ENCODE measurements at regions not wholly inside any gene's neighbourhood (a gene's known extent, or its start where the extent isn't known, plus 50 kb on each side); places are given as distances from the start of the nearest gene placed in this dataset.
"Not testable (repeated sequence)": the region's sequence is repeated elsewhere in the genome, so short reads cannot be mapped to it uniquely, and the experiment has no call there.

DNA sequence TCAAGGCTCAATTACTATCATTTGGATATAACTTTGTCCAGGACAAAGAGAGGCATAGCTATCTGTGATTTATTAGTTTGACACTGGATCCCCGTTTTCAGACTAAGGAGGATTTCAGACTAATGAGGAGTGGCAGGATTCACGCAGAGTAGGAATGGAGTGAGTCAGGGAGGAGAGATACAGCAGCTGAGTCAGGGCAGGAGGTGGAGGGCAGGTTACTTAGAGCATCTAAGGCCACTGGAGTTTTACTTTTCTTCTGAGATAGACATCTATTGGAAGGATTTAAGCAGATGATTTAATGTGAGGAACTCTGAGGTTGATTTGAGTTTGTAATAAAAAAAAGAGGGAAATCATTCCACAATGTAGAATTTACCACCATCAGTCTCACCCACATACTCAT, 110.6 kb downstream of the RPIA start:
- not testable (repeated sequence) for DNase-seq

DNA sequence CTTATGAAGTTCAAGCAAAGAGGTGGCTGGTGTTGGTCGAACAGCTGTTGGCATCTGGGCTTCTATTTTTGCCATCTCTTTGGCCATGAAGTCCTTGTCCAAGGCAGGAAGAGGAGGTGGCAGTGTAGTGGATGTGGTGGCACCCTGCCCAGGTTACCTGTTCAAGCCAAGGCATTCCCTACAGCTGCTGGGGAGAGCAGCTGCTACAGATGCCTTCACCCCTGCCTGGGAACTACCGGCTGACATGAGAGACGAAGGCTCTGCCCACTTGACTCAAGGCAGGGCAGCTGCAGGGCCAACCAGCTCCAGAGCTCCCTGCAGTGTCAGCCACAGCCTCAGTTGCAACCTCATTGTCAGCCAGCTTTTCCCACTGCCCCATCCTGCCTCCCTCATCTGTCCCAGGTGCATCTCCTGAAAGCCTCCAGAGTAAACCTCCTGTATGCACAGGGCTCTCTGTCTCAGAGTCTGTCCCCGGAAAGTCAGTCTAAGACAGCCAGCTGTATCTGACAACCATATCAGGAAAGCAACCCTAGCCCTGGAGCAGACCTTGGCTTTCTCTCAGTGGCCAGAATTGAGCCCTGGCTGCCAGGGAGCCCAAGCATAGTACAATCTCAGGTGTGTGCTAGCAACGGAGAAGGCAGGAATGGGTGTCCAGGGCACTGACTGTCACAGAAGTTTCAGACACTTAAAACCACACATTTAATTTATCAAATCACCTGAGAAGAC, 115.9 kb downstream of the RPIA start:
- no peak for DNase-seq

DNA sequence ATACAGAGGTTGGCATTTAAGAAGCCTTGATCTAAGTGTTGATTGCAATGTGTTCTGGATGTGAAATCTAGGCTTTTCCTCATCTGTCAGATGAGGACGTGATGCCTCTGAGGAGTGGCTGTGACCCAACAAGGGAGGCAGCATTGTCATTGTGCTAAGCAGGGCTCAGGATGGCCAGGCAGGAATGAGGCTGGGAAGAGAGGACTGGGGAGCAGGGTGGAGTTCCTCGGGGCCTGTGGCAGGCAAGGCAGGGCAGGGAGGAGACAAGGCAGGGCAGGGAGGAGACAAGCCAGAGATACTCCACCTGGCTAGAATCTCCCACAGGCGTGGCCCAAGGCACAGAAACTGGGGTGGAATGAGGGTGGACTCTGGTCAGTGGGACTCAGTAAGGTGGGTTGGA, 116.6 kb downstream of the RPIA start:
- DNase-seq = no peak

DNA sequence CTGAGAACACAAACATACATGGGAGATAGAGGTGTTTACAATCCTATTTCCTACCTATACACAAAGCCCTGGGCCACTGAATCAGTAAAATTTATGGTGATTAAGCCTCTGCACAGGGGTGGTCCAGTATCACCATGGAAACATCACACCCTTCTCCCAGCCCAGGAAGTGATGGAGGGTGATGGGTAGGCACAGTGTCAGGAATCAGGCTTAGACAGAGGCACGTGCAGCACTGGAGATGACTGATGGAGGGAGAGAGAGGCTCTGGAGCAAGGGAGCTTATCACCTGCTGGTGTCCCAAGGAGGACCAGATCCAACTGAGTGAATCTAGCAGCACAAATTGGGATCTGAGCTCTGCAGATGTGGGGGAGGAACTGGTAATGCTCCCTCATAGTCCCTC, 117.2 kb downstream of the RPIA start:
- no peak for DNase-seq

DNA sequence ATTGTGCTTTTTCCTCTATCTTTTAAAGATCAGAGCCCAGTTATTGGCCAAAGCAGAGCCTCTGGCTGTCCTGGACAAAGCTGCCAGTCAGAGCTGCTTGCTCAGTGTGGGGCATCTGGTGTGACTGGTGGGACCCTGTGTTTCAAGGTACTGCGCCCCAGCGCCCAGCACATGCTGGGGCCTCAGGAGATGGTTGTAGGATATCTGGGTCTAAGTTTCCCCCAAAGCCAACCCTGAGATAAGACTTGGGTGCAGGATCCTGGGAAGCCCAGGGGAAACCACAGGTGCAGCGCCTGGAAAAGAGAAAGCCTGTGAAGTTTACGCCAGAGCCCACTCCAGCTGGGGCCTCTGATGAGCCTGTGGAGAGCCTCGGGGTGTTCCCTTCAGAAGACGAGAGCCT, 117.7 kb downstream of the RPIA start:
- no peak for DNase-seq

GRCh38 chr2:88810017-88810416, 118.5 kb downstream of the RPIA start:
- no peak for DNase-seq

DNA sequence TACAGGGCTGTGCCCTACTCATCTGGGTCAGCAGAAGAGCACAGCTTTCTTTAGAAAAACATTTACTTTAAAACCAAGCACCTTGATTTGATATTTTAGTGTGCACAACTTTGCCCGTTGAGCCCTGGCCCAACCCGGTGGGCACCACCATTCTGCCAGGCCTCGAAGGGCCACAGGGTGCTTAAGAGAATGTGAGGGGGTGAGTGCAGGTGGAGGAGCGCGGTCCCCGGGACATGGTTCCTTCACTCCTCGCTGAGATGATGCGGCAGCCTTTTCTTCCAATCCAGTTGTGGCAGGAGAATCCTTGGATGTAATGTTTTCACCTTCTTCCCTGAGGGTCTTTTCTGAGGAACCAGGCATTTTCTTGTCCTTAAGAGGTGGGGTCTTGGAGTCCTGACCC, 119.0 kb downstream of the RPIA start:
- DNase-seq = no peak

GRCh38 chr2:88811233-88811632, 119.8 kb downstream of the RPIA start:
- DNase-seq = no peak

DNA sequence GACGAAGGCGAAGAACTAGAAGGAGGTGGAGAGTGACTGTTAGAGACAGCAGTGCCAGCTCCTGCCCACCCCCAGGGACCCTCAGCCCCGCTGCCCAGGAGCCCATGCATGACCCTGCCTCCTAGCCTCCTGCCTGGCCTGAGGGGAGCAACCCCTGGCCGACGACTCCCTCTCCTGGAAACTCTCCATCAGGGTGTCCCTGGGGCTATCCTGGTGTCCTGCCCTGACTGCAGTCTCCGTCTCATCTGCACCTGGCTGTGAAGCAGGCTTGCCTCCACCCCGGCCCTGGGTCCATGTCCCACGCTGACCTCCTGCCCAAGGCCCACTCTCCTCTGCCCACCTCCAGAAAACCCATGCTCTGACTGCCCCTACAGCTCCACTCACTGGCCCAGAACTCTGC, 120.2 kb downstream of the RPIA start:
- DNase-seq = no peak

GRCh38 chr2:88813612-88814011, 122.1 kb downstream of the RPIA start:
- DNase-seq = no peak

DNA sequence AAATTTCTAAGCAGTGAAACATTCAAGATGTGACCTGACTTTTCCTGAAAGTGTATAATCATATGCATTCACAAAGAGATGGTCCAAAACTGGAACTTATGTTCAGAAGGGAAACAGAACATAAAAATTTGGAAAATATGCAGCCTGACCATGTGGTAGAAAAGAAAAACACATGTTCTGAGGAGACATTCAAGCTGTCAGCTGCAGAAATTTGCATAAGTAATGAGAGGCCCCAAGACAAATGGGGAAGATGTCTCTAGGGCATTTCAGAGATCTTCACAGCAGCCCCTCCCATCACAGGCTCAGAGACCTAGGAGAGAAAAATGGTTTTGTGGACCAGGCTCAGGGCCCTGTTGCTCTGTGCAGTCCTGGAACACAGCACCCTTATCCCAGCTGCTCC, 123.8 kb downstream of the RPIA start:
- no peak for DNase-seq

DNA sequence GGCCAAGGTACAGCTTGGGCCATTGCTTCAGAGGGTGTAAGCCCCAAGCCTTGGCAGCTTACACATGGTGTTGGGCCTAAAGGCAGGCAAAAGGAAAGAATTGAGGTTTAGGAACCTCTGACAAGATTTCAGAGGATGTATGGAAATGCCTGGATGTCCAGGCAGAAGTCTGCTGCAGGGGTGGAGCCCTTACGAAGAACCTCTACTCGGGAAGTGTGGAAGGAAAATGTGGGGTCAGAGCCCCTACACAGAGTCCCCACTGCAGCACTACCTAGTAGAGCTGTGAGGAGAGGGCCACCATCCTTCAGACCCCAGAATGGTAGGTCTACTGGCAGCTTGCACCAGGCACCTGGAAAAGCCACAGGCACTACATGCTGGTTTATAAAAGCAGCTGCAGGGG, 124.2 kb downstream of the RPIA start:
- DNase-seq = no peak

GRCh38 chr2:88818381-88818780, 126.9 kb downstream of the RPIA start:
- DNase-seq = no peak

DNA sequence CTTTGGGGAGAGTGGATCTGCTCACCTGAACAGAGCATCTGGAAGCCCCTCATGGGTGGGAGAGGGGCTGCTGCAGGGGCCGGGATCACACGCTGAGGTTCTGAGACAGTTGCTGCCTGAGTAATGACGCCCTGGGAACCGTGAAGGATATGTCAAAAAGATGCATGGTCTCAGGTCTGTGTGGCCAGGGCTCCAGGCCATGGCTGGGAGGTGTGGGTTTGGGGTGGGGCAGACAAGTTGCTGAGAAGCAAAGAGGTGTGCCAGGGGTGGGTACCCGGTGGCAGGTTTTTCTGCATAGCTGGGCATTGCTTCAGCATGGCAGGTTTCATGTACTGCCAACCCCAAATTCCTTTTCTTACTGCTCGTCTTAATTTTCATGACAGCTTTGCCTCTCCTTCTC, 133.5 kb downstream of the RPIA start:
- DNase-seq = no peak

DNA sequence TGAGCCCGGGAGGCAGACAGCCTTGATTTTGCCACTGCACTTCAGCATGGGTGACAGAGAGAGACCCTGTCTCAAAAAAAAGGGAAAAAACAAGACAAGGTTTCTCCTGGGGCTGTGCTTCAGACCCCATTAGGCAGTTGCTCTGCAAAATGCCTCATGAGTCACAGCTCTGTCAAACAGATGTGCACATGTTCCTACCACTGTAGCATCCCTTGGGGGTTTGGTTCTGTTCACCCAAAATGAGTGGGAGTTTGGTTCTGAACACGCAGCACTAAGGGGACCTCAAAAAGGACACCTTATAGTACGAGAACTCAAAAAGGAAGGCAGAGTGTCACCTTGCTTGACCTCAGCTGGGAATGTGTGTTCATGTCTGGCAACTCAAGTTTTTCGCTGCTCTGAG, 134.9 kb downstream of the RPIA start:
- no peak for DNase-seq

- no peak for DNase-seq
Measured at GRCh38 chr2:88827821-88828220, 136.3 kb downstream of the RPIA start.

DNA sequence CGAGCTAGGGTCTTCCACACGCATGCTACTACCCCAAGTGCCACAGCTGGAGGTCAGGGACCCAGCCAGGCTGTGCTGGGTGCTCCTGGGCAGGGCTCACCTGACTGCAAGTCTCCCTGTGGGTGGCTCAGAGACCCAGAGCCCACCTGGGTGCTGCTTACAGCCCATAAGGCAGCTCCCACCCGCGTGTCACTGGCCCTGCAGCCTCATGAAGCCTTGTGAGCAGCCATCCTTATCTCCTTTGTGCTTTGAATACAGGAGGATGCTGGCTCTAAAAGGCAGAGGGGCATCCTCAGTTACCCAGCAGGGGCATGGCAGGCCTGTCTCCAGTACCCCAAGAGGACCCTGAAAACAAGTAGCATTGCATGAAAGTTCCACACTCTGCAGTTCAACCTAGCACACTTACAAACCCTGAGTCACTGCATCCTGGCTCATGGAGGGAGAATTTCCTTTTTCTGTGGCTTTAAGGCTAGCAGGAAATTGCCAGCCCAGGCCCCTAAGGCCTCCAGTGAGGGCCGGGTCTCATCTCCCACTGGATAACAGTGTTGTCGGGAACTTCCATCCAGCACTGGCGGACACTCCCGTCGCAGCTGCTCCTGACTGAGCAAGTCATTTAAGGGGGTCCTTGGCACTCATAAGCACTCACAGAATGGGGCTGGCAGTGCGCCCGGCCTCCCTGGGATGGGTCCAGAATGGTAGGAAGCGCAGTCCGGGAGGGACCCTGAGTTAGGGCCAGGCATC, 137.1 kb downstream of the RPIA start:
- no peak for DNase-seq

GRCh38 chr2:88829607-88830463, 138.4 kb downstream of the RPIA start:
- DNase-seq = no peak

- no peak for DNase-seq
Measured at GRCh38 chr2:88831071-88831791, 139.8 kb downstream of the RPIA start.

DNA sequence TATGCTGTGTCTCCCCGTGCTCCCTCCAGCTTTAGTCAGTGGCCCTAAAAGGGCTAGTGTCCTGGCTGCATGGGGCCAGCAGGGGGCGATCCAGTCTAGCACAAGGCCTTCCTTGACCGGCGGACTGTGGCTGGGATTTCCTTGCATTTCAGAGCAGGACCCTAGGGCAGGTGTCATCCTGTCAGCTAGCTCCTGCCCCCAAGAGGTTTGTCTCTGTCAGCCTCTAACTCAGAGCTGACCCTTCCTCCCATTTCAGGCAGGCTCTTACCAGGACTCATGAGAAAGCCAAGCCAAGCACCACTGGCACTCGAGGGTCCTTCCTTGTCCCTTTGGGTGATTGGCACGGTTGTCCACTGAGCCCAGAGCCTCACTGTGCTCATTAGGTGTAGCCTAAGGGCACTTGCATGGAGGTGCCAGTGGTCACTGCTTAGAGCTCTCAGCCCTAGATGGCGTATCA, 140.3 kb downstream of the RPIA start:
- DNase-seq = peak; percentile 66 to 68

GRCh38 chr2:88832311-88832991, 141.0 kb downstream of the RPIA start:
- DNase-seq = no peak

DNA sequence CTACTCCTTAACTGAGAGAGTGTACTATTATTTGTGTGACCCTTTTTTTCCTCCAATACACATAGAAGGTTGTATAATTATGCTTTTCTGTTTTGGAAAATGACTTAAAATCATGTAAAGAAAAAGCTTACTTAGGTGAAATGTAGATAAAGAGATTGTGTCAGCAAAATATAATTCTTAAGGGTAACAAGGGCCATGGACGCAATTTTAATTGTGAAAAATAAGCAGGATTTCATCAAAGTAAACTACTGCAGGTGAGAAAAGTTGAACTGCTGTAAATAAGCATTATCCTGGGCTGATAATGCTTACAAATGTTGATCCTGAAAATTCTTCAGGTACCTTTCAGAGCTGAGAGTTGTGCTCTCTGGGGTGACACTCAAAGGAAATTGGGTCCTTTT, 141.5 kb downstream of the RPIA start:
- DNase-seq = no peak
